IMR-90 (cell line): ENCODE measurements at regions not wholly inside any gene's neighbourhood (a gene's known extent, or its start where the extent isn't known, plus 50 kb on each side); places are given as distances from the start of the nearest gene placed in this dataset.

Source experiments
- CEBPB ChIP-seq: IDR thresholded peaks from 2 replicates; pipeline ENCODE4 v1.6.1; 2012; ENCODE audit warnings: low read depth, low read length, improper control_type of control experiment
- CTCF ChIP-seq: conservative IDR thresholded peaks from 2 replicates; pipeline ENCODE4 v1.5.1; 2012; ENCODE audit warnings: mild to moderate bottlenecking, low read depth, low read length, improper control_type of control experiment
- FOS ChIP-seq: fragments of 150-350 bp; IDR thresholded peaks from 2 replicates; pipeline ENCODE4 v1.6.1; 2016; ENCODE audit warnings: low read depth, low read length
- MAZ ChIP-seq: IDR thresholded peaks from 2 replicates; pipeline ENCODE4 v1.6.1; 2012; ENCODE audit warnings: low read depth, mild to moderate bottlenecking, low read length, improper control_type of control experiment, moderate library complexity, borderline replicate concordance
- POLR2A ChIP-seq: IDR thresholded peaks from 2 replicates; pipeline ENCODE4 v1.6.1; 2012; ENCODE audit warnings: mild to moderate bottlenecking, low read depth, low read length
- RAD21 ChIP-seq: IDR thresholded peaks from 2 replicates; pipeline ENCODE4 v1.6.1; 2012; ENCODE audit warnings: low read length, improper control_type of control experiment
- RFX5 ChIP-seq: IDR thresholded peaks from 2 replicates; pipeline ENCODE4 v1.8.0; 2012; ENCODE audit warnings: low read depth, mild to moderate bottlenecking, low read length, moderate library complexity
- USF2 ChIP-seq: fragments of 150-350 bp; IDR thresholded peaks from 2 replicates; pipeline ENCODE4 v1.6.1; 2017; ENCODE audit warnings: mild to moderate bottlenecking, antibody characterized with exemption, low read length, low read depth

GRCh38 chr5:8694545-8694944 is 825.6 kb downstream of the MTRR start:
- TF ChIP-seq CTCF (no peak), POLR2A (no peak), MAZ (no peak), RAD21 (no peak), CEBPB (no peak), RFX5 (no peak), USF2 (no peak), FOS (no peak)
